HG03095 (cell line): ENCODE measurements at regions not wholly inside any gene's neighbourhood (a gene's known extent, or its start where the extent isn't known, plus 50 kb on each side); places are given as distances from the start of the nearest gene placed in this dataset.
"Not testable (repeated sequence)": the region's sequence is repeated elsewhere in the genome, so short reads cannot be mapped to it uniquely, and the experiment has no call there.

Experiments used
- ATAC-seq: cut with Tn5 transposase; IDR thresholded peaks from one replicate; pipeline ENCODE4 v1.9.1; 2021; ENCODE audit warnings: moderate library complexity; ENCODE audit not compliant: unreplicated experiment

DNA sequence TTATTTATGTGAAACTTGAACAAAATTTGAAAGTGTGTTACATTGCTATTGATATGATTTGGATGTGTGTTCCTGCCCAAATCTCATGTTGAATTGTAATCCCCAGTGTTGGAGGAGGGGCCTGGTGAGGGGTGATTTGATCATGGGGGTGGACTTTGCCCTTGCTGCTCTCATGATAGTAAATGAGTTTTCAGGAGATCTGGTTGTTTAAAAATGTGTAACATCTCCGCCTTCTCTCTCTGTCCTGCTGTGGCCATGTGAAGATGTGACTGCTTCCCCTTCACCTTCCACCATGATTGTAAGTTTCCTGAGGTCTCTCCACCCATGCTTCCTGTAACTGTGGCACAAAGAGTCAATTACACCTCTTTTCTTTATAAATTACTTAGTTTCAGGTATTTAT lies 1731.0 kb downstream of the SLITRK5 start:
- ATAC-seq = no peak

DNA sequence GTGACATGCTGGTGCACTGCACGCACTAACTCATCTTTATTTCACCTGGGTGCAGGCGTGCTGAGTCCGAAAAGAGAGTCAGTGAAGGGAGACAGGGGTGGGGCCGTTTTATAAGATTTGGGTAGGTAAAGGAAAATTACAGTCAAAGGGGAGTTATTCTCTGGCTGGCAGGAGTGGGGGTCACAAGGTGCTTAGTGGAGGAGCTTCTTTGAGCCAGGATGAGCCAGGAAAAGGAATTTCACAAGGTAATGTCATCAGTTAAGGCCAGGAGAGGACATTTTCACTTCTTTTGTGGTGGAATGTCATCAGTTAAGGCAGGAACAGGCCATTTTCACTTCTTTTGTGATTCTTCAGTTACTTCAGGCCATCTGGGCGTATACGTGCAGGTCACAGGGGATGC lies 1734.9 kb downstream of the SLITRK5 start:
- not testable (repeated sequence) for ATAC-seq

DNA sequence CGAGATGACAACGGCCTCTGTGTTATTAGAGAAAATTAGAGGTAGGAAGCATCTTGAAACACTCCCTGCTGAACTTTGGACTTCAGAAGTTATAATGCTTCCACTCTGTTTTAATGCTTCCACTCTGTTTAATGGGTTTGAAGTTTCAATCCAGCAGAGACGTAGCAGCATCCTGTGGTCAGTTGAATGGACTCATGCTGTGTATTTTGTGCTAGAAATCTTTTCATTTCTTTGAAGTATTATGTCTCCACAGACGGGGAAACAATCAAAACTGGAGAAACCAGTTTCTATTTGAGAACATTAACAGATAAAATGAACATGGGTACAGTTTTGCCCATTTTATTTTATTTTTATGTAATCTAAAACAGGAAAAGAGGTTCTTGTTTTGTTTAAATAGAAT lies 1736.2 kb downstream of the SLITRK5 start:
- ATAC-seq = no peak

GRCh38 chr13:89432997-89433396 lies 1761.8 kb downstream of the SLITRK5 start:
- ATAC-seq = no peak

GRCh38 chr13:89434624-89435023 lies 1763.5 kb downstream of the SLITRK5 start:
- not testable (repeated sequence) for ATAC-seq

- ATAC-seq = no peak
These were observed 1783.5 kb downstream of the SLITRK5 start for GRCh38 chr13:89454681-89455080.

DNA sequence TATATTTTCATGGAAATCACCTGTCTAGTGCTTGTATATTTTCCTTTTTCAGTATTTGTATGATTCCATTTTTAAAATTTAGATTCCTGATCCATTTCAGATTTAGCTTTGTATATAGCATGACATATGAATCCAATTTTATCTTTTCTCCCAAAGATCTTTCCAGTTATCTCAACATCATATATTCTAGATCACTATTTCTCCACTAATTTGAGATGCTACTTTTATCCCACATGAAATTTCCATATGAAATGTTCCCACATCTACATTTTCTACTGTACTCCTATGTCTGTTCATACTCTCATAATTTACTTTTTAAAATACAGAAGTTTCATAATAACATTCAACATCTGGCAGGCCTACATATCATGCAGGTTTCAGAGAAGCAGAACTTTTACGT lies 1784.1 kb downstream of the SLITRK5 start:
- no peak for ATAC-seq

DNA sequence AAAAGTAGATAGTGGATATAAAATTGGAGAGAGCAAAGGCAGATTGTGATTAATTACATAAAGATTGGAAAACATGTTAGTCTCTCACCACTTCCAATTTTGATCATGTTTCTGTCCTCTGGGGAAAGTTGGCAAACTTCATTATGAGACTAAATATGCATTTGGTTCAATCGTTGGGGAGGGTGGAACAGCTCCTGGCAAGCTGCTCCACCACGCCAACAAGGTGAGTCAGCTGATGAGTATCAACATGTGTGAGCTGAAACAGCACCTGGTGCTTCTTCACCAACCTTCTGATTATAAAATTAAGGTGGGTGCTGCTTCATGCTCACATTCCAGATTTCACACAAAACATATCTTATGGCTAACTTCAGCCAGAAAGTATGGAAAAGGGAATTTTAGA lies 1784.6 kb downstream of the SLITRK5 start:
- no peak for ATAC-seq

DNA sequence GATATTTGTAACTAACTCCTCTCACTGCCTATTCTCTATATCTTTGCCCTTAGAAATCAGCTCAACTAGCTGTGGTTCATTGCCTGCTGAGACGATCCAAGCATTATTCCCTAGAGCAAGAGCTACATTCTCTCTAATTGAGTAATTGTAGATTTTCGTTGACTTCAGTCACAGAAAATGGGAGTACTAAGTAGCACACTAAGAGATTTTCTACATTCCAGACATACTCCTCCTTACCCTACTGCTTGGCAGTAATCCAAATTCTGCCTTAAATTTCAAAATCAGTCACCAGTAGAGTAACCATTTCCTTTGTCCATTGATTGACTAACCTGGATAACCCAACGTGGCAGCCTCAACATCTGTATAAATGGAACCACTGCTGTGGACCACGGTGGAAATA lies 1786.8 kb downstream of the SLITRK5 start:
- no peak for ATAC-seq

DNA sequence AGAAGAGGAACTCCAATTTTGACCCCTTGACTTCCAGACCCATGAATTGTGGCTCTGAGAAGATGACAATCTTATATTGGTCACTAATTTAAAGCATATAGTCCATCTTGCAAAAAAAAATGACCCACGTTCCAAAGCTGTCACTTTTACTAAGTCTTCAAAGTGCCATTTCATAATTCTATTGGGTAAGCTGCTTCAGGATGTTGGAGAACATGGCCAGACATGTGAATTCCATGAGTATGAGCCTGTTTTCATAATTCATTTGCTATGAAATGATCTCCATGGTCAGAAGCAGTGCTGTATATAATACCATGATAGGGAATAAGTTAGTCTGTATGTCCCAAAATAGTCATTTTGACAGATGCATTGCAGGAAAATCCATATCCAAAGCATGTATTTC lies 1787.3 kb downstream of the SLITRK5 start:
- no peak for ATAC-seq

- ATAC-seq = not testable (repeated sequence)
These were observed 1789.7 kb downstream of the SLITRK5 start for GRCh38 chr13:89460895-89461294.

- ATAC-seq = no peak
These were observed 1794.2 kb downstream of the SLITRK5 start for GRCh38 chr13:89465366-89465765.

DNA sequence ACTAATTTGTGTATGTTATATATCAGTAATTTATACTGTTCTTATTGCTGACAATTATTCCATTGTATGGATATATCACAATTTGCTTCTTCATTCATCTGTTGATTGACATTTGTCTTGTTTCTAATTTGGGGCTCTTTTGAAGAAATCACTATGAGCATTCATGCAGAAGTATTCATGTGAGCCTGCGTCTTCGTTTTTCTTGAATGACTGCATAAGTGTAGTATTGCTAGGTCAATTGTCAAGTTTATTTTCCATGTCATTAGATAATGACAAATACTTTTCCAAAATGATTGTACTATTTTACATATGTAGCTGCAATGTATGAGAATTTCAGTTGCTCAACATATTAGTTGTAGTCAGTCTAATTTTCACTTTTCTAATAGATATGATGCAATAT lies 1796.9 kb downstream of the SLITRK5 start:
- no peak for ATAC-seq

- no peak for ATAC-seq
These were observed 1799.7 kb downstream of the SLITRK5 start for GRCh38 chr13:89470901-89471300.

- ATAC-seq = no peak
These were observed 1803.3 kb downstream of the SLITRK5 start for GRCh38 chr13:89474432-89474831.

- ATAC-seq = no peak
These were observed 1814.9 kb downstream of the SLITRK5 start for GRCh38 chr13:89486065-89486464.

- ATAC-seq = no peak
These were observed 1815.5 kb downstream of the SLITRK5 start for GRCh38 chr13:89486709-89487108.

- no peak for ATAC-seq
These were observed 1819.5 kb downstream of the SLITRK5 start for GRCh38 chr13:89490661-89491060.

- no peak for ATAC-seq
These were observed 1825.3 kb downstream of the SLITRK5 start for GRCh38 chr13:89496478-89496877.

- no peak for ATAC-seq
These were observed 1826.5 kb downstream of the SLITRK5 start for GRCh38 chr13:89497658-89498057.

- ATAC-seq = no peak
These were observed 1831.1 kb downstream of the SLITRK5 start for GRCh38 chr13:89502286-89502685.

- ATAC-seq = no peak
These were observed 1832.8 kb upstream of the MIR17HG start for GRCh38 chr13:89514534-89515312.

- ATAC-seq = no peak
These were observed 1831.5 kb upstream of the MIR17HG start for GRCh38 chr13:89515948-89516347.
